K562 (cell line): ENCODE measurements at regions not wholly inside any gene's neighbourhood (a gene's known extent, or its start where the extent isn't known, plus 50 kb on each side); places are given as distances from the start of the nearest gene placed in this dataset.

Source experiments
- ATAC-seq: fragments of 200-7000 bp; cut with Tn5 transposase; 3 replicates; pipeline ENCODE4 v1.9.1; 2020; ENCODE audit warnings: moderate library complexity
- BruUV-seq: library from RNA; stranded (reverse); fragments of 400-500 nt; replicated peaks from 2 replicates; lab custom pipeline; 2021; lab: Mats Ljungman, UMichigan
- CTCF ChIA-PET: fragments of 300-600 bp; formaldehyde crosslinking; extraction: SDS; loops from one replicate; lab custom pipeline; 2021; ENCODE audit warnings: low intra/inter-chr PET ratio; lab: Yijun Ruan, JAX
- POLR2A ChIA-PET: fragments of 300-600, 350-650 bp; sonication (Branson Sonifier 250); formaldehyde crosslinking; extraction: SDS; loops from one replicate; lab custom pipeline; 2021; ENCODE audit warnings: antibody characterized with exemption, inconsistent platforms; lab: Yijun Ruan, JAX
- DNase-seq, 4 experiments: peaks; one replicate each; pipeline versions ENCODE4 v3.0.0 to v3.0.0-alpha.2; 2011 to 2018; ENCODE audit warnings: low spot score in 3 of 4, mixed read lengths in 3 of 4; ENCODE audit errors: extremely low read depth in 1 of 4
- FAIRE-seq: peaks from 2 replicates; lab custom pipeline; 2011; peaks lifted over from hg19 to GRCh38; lab: Jason Lieb, UNC
- H2AFZ ChIP-seq: 2 replicates; pipeline ENCODE4 v1.6.0; 2011; ENCODE audit warnings: low read depth, low read length, control low read depth, inconsistent platforms
- H3K27ac ChIP-seq: fragments of 200-600 bp; 3 replicates; pipeline ENCODE4 v1.8.0; 2011; ENCODE audit warnings: low read depth, mild to moderate bottlenecking, control low read depth, inconsistent platforms, low read length, moderate library complexity, mixed read lengths; ENCODE audit errors: extremely low read depth
- H3K27me3 ChIP-seq, 2 experiments: fragments of 300-600 bp in 1 of 2; 2 replicates in 1 of 2; 3 replicates in 1 of 2; pipeline versions ENCODE4 v1.6.0 to v1.8.0; 2011; ENCODE audit warnings: inconsistent platforms in 2 of 2, low read length in 2 of 2, mild to moderate bottlenecking in 1 of 2, mixed read lengths in 1 of 2, moderate library complexity in 1 of 2; ENCODE audit not compliant: control insufficient read depth in 2 of 2, insufficient read depth in 2 of 2
- H3K36me3 ChIP-seq: fragments of 300-600 bp; 3 replicates; pipeline ENCODE4 v1.8.0; 2011; ENCODE audit warnings: mild to moderate bottlenecking, low read length, inconsistent platforms; ENCODE audit not compliant: control insufficient read depth, insufficient read depth
- H3K4me1 ChIP-seq, 2 experiments: fragments of 200-600 bp in 1 of 2; replicated peaks in 1 of 2; 2 replicates in 1 of 2; 3 replicates in 1 of 2; pipeline versions ENCODE4 v1.5.1 to v1.8.0; 2011; ENCODE audit warnings: inconsistent platforms in 2 of 2, low read length in 2 of 2, mild to moderate bottlenecking in 1 of 2, mixed read lengths in 1 of 2, moderate library complexity in 1 of 2; ENCODE audit not compliant: control insufficient read depth in 2 of 2, insufficient read depth in 2 of 2
- H3K4me2 ChIP-seq: 2 replicates; pipeline ENCODE4 v1.6.1; 2011; ENCODE audit warnings: low read length, control low read depth, inconsistent platforms, mixed read lengths; ENCODE audit not compliant: insufficient read depth
- H3K4me3 ChIP-seq: fragments of 200-600 bp; sonication (generic), shearing (Covaris generic); 2 replicates; pipeline ENCODE4 v1.5.1; 2016; ENCODE audit warnings: control low read depth, inconsistent platforms
- H3K79me2 ChIP-seq: fragments of 200-600 bp; 3 replicates; pipeline ENCODE4 v1.8.0; 2011; ENCODE audit warnings: low read length, inconsistent platforms; ENCODE audit not compliant: control insufficient read depth, insufficient read depth
- H3K9ac ChIP-seq, 2 experiments: 2 replicates each; pipeline versions ENCODE4 v1.6.0 to v1.6.1; 2011; ENCODE audit warnings: low read depth in 2 of 2, low read length in 2 of 2, control low read depth in 1 of 2, inconsistent platforms in 1 of 2, mild to moderate bottlenecking in 1 of 2, mixed read lengths in 1 of 2; ENCODE audit not compliant: insufficient read depth in 1 of 2
- H3K9me1 ChIP-seq: one replicate; pipeline ENCODE4 v1.6.0; 2011; ENCODE audit warnings: inconsistent platforms, mild to moderate bottlenecking, low read length, moderate library complexity; ENCODE audit not compliant: control insufficient read depth, insufficient read depth
- H3K9me3 ChIP-seq: replicated peaks from 2 replicates; pipeline ENCODE4 v1.5.1; 2011; ENCODE audit warnings: low read depth, low read length, inconsistent platforms; ENCODE audit not compliant: control insufficient read depth, insufficient read depth
- H4K20me1 ChIP-seq: replicated peaks from 2 replicates; pipeline ENCODE4 v1.6.1; 2011; ENCODE audit warnings: low read length, inconsistent platforms, mixed read lengths; ENCODE audit not compliant: control insufficient read depth, insufficient read depth
- CBX1 ChIP-seq: sonication (generic); IDR thresholded peaks from 2 replicates; pipeline ENCODE4 v1.6.1; 2016; ENCODE audit warnings: antibody characterized with exemption, low read depth, mild to moderate bottlenecking
- FOXJ3 ChIP-seq: sonication (generic); formaldehyde crosslinking; IDR thresholded peaks from 2 replicates; pipeline ENCODE4 v1.4.0; 2020; ENCODE audit warnings: mild to moderate bottlenecking, missing genetic modification reagents
- NCOA6 ChIP-seq: fragments of 450-650 bp; IDR thresholded peaks from 2 replicates; pipeline ENCODE4 v1.6.1; 2017; ENCODE audit warnings: mild to moderate bottlenecking
- NFXL1 ChIP-seq: fragments of 450-650 bp; formaldehyde crosslinking; IDR thresholded peaks from 2 replicates; pipeline ENCODE4 v1.4.0; 2021; ENCODE audit warnings: mild to moderate bottlenecking
- SREBF2 ChIP-seq: sonication (generic); formaldehyde crosslinking; IDR thresholded peaks from 2 replicates; pipeline ENCODE4 v1.4.0; 2020; ENCODE audit warnings: mild to moderate bottlenecking, missing genetic modification reagents
- SRF ChIP-seq, 2 experiments: fragments of 250-450, 450-650 bp in 1 of 2; sonication (Bioruptor Pico) in 1 of 2; sonication (generic) in 1 of 2; formaldehyde crosslinking; IDR thresholded peaks; 2 replicates each; pipeline versions ENCODE4 v1.5.0 to v1.5.1; 2020 to 2022; ENCODE audit warnings: mild to moderate bottlenecking in 1 of 2, missing genetic modification reagents in 1 of 2
- SRSF9 ChIP-seq: fragments of 200-400 bp; formaldehyde crosslinking; IDR thresholded peaks from 2 replicates; pipeline ENCODE4 v1.6.1; 2017; ENCODE audit warnings: low read depth, low read length, borderline replicate concordance
- ZBTB7A ChIP-seq: IDR thresholded peaks from 2 replicates; pipeline ENCODE4 v1.6.1; 2011; ENCODE audit warnings: low read depth, mild to moderate bottlenecking, low read length, moderate library complexity, borderline replicate concordance; ENCODE audit not compliant: control insufficient read depth
- ZFP36 ChIP-seq: fragments of 150-350 bp; IDR thresholded peaks from 2 replicates; pipeline ENCODE4 v1.6.1; 2018; ENCODE audit warnings: low read length, low read depth; ENCODE audit not compliant: partially characterized antibody
- WGBS: fragments of 100-300 bp; shearing (Covaris generic); methylation state at CpG from one replicate; pipeline ENCODE4 v1.1.6; 2016; ENCODE audit warnings: low coverage, mixed read lengths; ENCODE audit not compliant: insufficient coverage; ENCODE audit errors: missing lambda C conversion rate; 5-methylcytosine and 5-hydroxymethylcytosine counted together
- in situ Hi-C: fragments of 300-500 bp; cut with MboI; formaldehyde crosslinking; loops from 4 replicates; pipeline ENCODE4 v1.15.0; 2018; ENCODE audit warnings: inconsistent platforms, mixed read lengths
- intact Hi-C: fragments of 100-400 bp; cut with micrococcal nuclease; formaldehyde crosslinking; loops from 2 replicates; pipeline ENCODE4 v1.14.2; 2022
- TF ChIP-seq, protein P1 (sequence below): sonication (generic); formaldehyde crosslinking; IDR thresholded peaks from 2 replicates; pipeline ENCODE4 v1.8.0; 2022; ENCODE audit warnings: mild to moderate bottlenecking, missing genetic modification reagents, borderline replicate concordance
- TF ChIP-seq, protein P2 (sequence below), 2 experiments: IDR thresholded peaks; 2 replicates each; pipeline ENCODE4 v1.6.1; 2011; ENCODE audit warnings: borderline replicate concordance in 1 of 2, control low read depth in 1 of 2, low read depth in 1 of 2, low read length in 1 of 2, mild to moderate bottlenecking in 1 of 2, mixed read lengths in 1 of 2, moderate library complexity in 1 of 2; ENCODE audit not compliant: insufficient read depth in 1 of 2, insufficient read length in 1 of 2, poor library complexity in 1 of 2, severe bottlenecking in 1 of 2; ENCODE audit errors: extremely low read depth in 1 of 2

DNA sequence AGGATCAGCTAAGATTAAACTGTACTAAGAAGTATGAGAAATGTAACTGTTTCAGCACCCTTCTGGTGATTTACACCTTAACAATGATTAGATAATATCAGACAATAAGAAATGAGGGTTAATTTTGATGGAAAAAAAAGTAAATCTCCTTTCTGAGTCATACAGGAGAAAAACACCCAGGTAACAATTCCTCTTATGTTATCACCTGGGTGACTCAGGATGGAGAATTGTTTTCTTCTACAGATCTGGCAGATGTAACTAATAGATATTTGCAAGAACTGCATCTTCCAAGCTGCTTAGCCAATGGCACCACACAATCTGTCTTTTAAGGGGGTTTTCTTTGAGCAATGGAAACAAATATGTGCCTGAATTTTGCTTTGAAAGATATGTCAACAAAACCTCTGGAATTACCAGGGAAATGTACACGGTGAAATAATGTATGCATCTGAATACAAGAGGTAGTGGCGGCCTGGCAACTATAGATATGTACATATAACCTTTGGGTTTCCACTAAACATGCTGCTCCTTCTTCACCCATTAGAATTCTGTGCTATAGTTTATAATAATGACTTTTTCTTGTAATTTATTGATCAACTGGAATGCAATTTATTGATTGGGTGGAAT, 407.9 kb downstream of the CPS1 start (continued):
- TF ChIP-seq, protein P1, sequence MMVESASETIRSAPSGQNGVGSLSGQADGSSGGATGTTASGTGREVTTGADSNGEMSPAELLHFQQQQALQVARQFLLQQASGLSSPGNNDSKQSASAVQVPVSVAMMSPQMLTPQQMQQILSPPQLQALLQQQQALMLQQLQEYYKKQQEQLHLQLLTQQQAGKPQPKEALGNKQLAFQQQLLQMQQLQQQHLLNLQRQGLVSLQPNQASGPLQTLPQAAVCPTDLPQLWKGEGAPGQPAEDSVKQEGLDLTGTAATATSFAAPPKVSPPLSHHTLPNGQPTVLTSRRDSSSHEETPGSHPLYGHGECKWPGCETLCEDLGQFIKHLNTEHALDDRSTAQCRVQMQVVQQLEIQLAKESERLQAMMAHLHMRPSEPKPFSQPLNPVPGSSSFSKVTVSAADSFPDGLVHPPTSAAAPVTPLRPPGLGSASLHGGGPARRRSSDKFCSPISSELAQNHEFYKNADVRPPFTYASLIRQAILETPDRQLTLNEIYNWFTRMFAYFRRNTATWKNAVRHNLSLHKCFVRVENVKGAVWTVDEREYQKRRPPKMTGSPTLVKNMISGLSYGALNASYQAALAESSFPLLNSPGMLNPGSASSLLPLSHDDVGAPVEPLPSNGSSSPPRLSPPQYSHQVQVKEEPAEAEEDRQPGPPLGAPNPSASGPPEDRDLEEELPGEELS (CRISPR knock-in tag): no peak
- TF ChIP-seq ZFP36: no peak
- no peak for TF ChIP-seq NFXL1
- TF ChIP-seq SRF (CRISPR knock-in tag; IDR thresholded peaks at IDR 0.05): no peak
- TF ChIP-seq ZBTB7A: no peak
- TF ChIP-seq NCOA6: no peak
- TF ChIP-seq, protein P2, sequence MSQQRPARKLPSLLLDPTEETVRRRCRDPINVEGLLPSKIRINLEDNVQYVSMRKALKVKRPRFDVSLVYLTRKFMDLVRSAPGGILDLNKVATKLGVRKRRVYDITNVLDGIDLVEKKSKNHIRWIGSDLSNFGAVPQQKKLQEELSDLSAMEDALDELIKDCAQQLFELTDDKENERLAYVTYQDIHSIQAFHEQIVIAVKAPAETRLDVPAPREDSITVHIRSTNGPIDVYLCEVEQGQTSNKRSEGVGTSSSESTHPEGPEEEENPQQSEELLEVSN (IDR thresholded peaks at IDR 0.05; ENCODE audit: borderline replicate concordance in 1 of 2, extremely low read depth in 1 of 2, insufficient read depth in 1 of 2, insufficient read length in 1 of 2, low read depth in 1 of 2, low read length in 1 of 2, poor library complexity in 1 of 2, severe bottlenecking in 1 of 2): no peak

DNA sequence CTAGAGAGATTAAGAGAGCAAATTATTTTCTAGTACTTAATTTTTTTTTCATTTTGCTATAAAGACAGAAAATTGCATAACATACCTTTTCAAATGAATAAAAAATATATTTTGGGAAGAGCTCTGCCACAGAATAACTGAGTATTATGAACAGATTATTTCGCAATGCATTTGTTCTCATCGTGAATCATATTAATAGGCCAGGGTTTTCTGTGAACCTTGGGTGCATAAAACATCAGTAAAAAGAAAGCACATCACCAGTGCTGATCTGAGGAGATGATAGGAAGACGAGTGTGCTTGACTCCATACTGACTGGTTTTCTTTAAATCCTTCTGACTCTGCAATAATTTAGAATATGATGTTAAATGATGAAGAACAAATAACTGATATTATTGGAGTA, 409.1 kb downstream of the CPS1 start:
- no peaks in the 10 kb centered on the region for H3K9me3 ChIP-seq
- ChIA-PET CTCF (no interaction called here), POLR2A (no interaction called here)
- H3K79me2 ChIP-seq: no peaks in the 10 kb centered on the region
- H2AFZ ChIP-seq: no peak overlapping the region
- no peak overlapping the region for H3K27ac ChIP-seq
- H4K20me1 ChIP-seq: no peaks in the 10 kb centered on the region
- H3K9ac ChIP-seq: no peak overlapping the region
- no peaks in the 10 kb centered on the region for H3K9me1 ChIP-seq
- no TSS peak for BruUV-seq
- H3K36me3 ChIP-seq: no peaks in the 10 kb centered on the region
- intact Hi-C loops (no loop called here), in situ Hi-C loops (no loop called here)
- H3K4me3 ChIP-seq: no peak overlapping the region
- H3K27me3 ChIP-seq: no peaks in the 10 kb centered on the region
- ATAC-seq (no peak), DNase-seq (no peak), FAIRE-seq (no peak)
- no peaks in the 10 kb centered on the region for H3K4me1 ChIP-seq
- WGBS: 0% methylated on average over 3 of the region's 3 CpGs
- H3K4me2 ChIP-seq: no peak overlapping the region
- TF ChIP-seq SREBF2 (CRISPR knock-in tag): no peak
- TF ChIP-seq FOXJ3 (CRISPR knock-in tag): no peak
- no peak for TF ChIP-seq CBX1
- no peak for TF ChIP-seq SRSF9
